ENCODE measurements at regions not wholly inside any gene's neighbourhood (a gene's known extent, or its start where the extent isn't known, plus 50 kb on each side); places are given as distances from the start of the nearest gene placed in this dataset.

GRCh38 chr4:171573181-171573580, 240.0 kb upstream of the GALNTL6 start:
- FAIRE-seq, result no peak
- no peak for TF ChIP-seq EZH2 (IDR thresholded peaks at IDR 0.05; ENCODE audit: low read length)
- H3K4me3 ChIP-seq (ENCODE audit: control insufficient read depth in 2 of 3, extremely low read depth in 1 of 3, insufficient read depth in 2 of 3, low read depth in 1 of 3, low read length in 3 of 3), result no peak overlapping the region

GRCh38 chr4:171565130-171565788, 247.9 kb upstream of the GALNTL6 start:
- DNase-seq (ENCODE audit: low read depth, low spot score), result no peak
- Histone ChIP-seq H3K36me3 (ENCODE audit: control insufficient read depth in 2 of 2, extremely low read depth in 1 of 2, insufficient read depth in 2 of 2, low read length in 2 of 2) (no peaks in the 10 kb centered on the region), H2AFZ (ENCODE audit: control insufficient read depth, low read length) (no peak overlapping the region), H3K9me1 (ENCODE audit: control insufficient read depth, extremely low read depth, insufficient read depth, low read length) (no peaks in the 10 kb centered on the region), H3K9me3 (ENCODE audit: control insufficient read depth, low read depth, low read length) (no peaks in the 10 kb centered on the region), H3K4me3 (ENCODE audit: control insufficient read depth in 2 of 3, extremely low read depth in 1 of 3, insufficient read depth in 2 of 3, low read depth in 1 of 3, low read length in 3 of 3) (no peak overlapping the region), H3K4me1 (ENCODE audit: control insufficient read depth, extremely low read depth, insufficient read depth, low read length) (no peaks in the 10 kb centered on the region), H3K4me2 (ENCODE audit: control insufficient read depth, extremely low read depth, insufficient read depth, low read depth, low read length) (no peak overlapping the region), H3K27me3 (ENCODE audit: control insufficient read depth, extremely low read depth, insufficient read depth, low read length) (no peaks in the 10 kb centered on the region), H3K79me2 (ENCODE audit: control insufficient read depth, insufficient read depth, low read length) (no peaks in the 10 kb centered on the region), H4K20me1 (ENCODE audit: control insufficient read depth, extremely low read depth, insufficient read depth, low read length) (no peaks in the 10 kb centered on the region), H3K9ac (ENCODE audit: control insufficient read depth, extremely low read depth, insufficient read depth, low read length) (no peak overlapping the region), H3K27ac (ENCODE audit: control insufficient read depth, insufficient read depth, low read length) (no peak overlapping the region)
- no peak for TF ChIP-seq EZH2 (IDR thresholded peaks at IDR 0.05; ENCODE audit: low read length)
- TF ChIP-seq, protein P1, sequence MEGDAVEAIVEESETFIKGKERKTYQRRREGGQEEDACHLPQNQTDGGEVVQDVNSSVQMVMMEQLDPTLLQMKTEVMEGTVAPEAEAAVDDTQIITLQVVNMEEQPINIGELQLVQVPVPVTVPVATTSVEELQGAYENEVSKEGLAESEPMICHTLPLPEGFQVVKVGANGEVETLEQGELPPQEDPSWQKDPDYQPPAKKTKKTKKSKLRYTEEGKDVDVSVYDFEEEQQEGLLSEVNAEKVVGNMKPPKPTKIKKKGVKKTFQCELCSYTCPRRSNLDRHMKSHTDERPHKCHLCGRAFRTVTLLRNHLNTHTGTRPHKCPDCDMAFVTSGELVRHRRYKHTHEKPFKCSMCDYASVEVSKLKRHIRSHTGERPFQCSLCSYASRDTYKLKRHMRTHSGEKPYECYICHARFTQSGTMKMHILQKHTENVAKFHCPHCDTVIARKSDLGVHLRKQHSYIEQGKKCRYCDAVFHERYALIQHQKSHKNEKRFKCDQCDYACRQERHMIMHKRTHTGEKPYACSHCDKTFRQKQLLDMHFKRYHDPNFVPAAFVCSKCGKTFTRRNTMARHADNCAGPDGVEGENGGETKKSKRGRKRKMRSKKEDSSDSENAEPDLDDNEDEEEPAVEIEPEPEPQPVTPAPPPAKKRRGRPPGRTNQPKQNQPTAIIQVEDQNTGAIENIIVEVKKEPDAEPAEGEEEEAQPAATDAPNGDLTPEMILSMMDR (optimal IDR thresholded peaks at IDR 0.05 in 1 of 3, IDR thresholded peaks at IDR 0.05 in 1 of 3, conservative IDR thresholded peaks at IDR 0.05 in 1 of 3; ENCODE audit: extremely low read depth in 1 of 3, insufficient read depth in 2 of 3, low read length in 3 of 3), result no peak
- dilution Hi-C loops (cut with MboI; ENCODE audit: extremely low pct_ligation_motif_present, low sequenced_read_pairs), result no loop called here
- no peak for FAIRE-seq

More at GRCh38 chr4:171573181-171573580, 240.0 kb upstream of the GALNTL6 start:
- no peaks in the 10 kb centered on the region for H3K9me1 ChIP-seq (ENCODE audit: control insufficient read depth, extremely low read depth, insufficient read depth, low read length)
- H3K36me3 ChIP-seq (ENCODE audit: control insufficient read depth in 2 of 2, extremely low read depth in 1 of 2, insufficient read depth in 2 of 2, low read length in 2 of 2), result no peaks in the 10 kb centered on the region
- dilution Hi-C loops (cut with MboI; ENCODE audit: extremely low pct_ligation_motif_present, low sequenced_read_pairs), result no loop called here
- H3K4me2 ChIP-seq (ENCODE audit: control insufficient read depth, extremely low read depth, insufficient read depth, low read depth, low read length), result no peak overlapping the region
- no peaks in the 10 kb centered on the region for H3K27me3 ChIP-seq (ENCODE audit: control insufficient read depth, extremely low read depth, insufficient read depth, low read length)
- H3K9ac ChIP-seq (ENCODE audit: control insufficient read depth, extremely low read depth, insufficient read depth, low read length), result no peak overlapping the region
- no peak overlapping the region for H2AFZ ChIP-seq (ENCODE audit: control insufficient read depth, low read length)
- H3K27ac ChIP-seq (ENCODE audit: control insufficient read depth, insufficient read depth, low read length), result no peak overlapping the region
- H3K4me1 ChIP-seq (ENCODE audit: control insufficient read depth, extremely low read depth, insufficient read depth, low read length), result no peaks in the 10 kb centered on the region
- no peak for DNase-seq (ENCODE audit: low read depth, low spot score)
- no peaks in the 10 kb centered on the region for H3K79me2 ChIP-seq (ENCODE audit: control insufficient read depth, insufficient read depth, low read length)
- no peaks in the 10 kb centered on the region for H4K20me1 ChIP-seq (ENCODE audit: control insufficient read depth, extremely low read depth, insufficient read depth, low read length)
- no peaks in the 10 kb centered on the region for H3K9me3 ChIP-seq (ENCODE audit: control insufficient read depth, low read depth, low read length)

- Histone ChIP-seq H3K36me3 (ENCODE audit: control insufficient read depth in 2 of 2, extremely low read depth in 1 of 2, insufficient read depth in 2 of 2, low read length in 2 of 2) (no peaks in the 10 kb centered on the region), H3K27me3 (ENCODE audit: control insufficient read depth, extremely low read depth, insufficient read depth, low read length) (no peaks in the 10 kb centered on the region), H3K9me3 (ENCODE audit: control insufficient read depth, low read depth, low read length) (no peaks in the 10 kb centered on the region), H3K4me3 (ENCODE audit: control insufficient read depth in 2 of 3, extremely low read depth in 1 of 3, insufficient read depth in 2 of 3, low read depth in 1 of 3, low read length in 3 of 3) (no peak overlapping the region), H3K4me2 (ENCODE audit: control insufficient read depth, extremely low read depth, insufficient read depth, low read depth, low read length) (no peak overlapping the region), H2AFZ (ENCODE audit: control insufficient read depth, low read length) (no peak overlapping the region), H4K20me1 (ENCODE audit: control insufficient read depth, extremely low read depth, insufficient read depth, low read length) (no peaks in the 10 kb centered on the region), H3K79me2 (ENCODE audit: control insufficient read depth, insufficient read depth, low read length) (no peaks in the 10 kb centered on the region), H3K27ac (ENCODE audit: control insufficient read depth, insufficient read depth, low read length) (no peak overlapping the region), H3K9me1 (ENCODE audit: control insufficient read depth, extremely low read depth, insufficient read depth, low read length) (no peaks in the 10 kb centered on the region), H3K9ac (ENCODE audit: control insufficient read depth, extremely low read depth, insufficient read depth, low read length) (no peak overlapping the region), H3K4me1 (ENCODE audit: control insufficient read depth, extremely low read depth, insufficient read depth, low read length) (no peaks in the 10 kb centered on the region)
- dilution Hi-C loops (cut with MboI; ENCODE audit: extremely low pct_ligation_motif_present, low sequenced_read_pairs), result no loop called here
- FAIRE-seq (no peak), DNase-seq (ENCODE audit: low read depth, low spot score) (no peak)
- no peak for TF ChIP-seq EZH2 (IDR thresholded peaks at IDR 0.05; ENCODE audit: low read length)
- TF ChIP-seq, protein P1 (optimal IDR thresholded peaks at IDR 0.05 in 1 of 3, IDR thresholded peaks at IDR 0.05 in 1 of 3, conservative IDR thresholded peaks at IDR 0.05 in 1 of 3; ENCODE audit: extremely low read depth in 1 of 3, insufficient read depth in 2 of 3, low read length in 3 of 3), result no peak
Observed at GRCh38 chr4:171561419-171561818, 251.8 kb upstream of the GALNTL6 start.
